ENCODE measurements at regions not wholly inside any gene's neighbourhood (a gene's known extent, or its start where the extent isn't known, plus 50 kb on each side); places are given as distances from the start of the nearest gene placed in this dataset.
"Not testable (repeated sequence)": the region's sequence is repeated elsewhere in the genome, so short reads cannot be mapped to it uniquely, and the experiment has no call there.

- 83% methylated on average over 7 of the region's 7 CpGs for WGBS (ENCODE audit: low lambda C conversion rate, missing lambda C conversion rate)
- H2AFZ ChIP-seq = no peak overlapping the region
- H3K27me3 ChIP-seq = peaks cover 19% of the 10 kb centered on the region
- H3K79me2 ChIP-seq = no peaks in the 10 kb centered on the region
- no peak overlapping the region for H3K4me3 ChIP-seq
- no peaks in the 10 kb centered on the region for H3K4me1 ChIP-seq (ENCODE audit: insufficient read depth)
- no peaks in the 10 kb centered on the region for H3K9me2 ChIP-seq (replicated peaks; ENCODE audit: insufficient read depth)
- H3K4me2 ChIP-seq = no peak overlapping the region
- no peak for DNase-seq (ENCODE audit: low spot score)
- no peak overlapping the region for H3K27ac ChIP-seq
- H3K36me3 ChIP-seq (replicated peaks; ENCODE audit: insufficient read depth, low read depth) = no peaks in the 10 kb centered on the region
- no peaks in the 10 kb centered on the region for H4K20me1 ChIP-seq (ENCODE audit: insufficient read depth, poor library complexity, severe bottlenecking)
- TF ChIP-seq EZH2phosphoT487 (IDR thresholded peaks at IDR 0.05; ENCODE audit: low read depth, severe bottlenecking, unreplicated experiment) (no peak), CTCF (IDR thresholded peaks at IDR 0.05; ENCODE audit: poor library complexity) (no peak), EZH2 (IDR thresholded peaks at IDR 0.05; ENCODE audit: borderline replicate concordance) (no peak)
- no peaks in the 10 kb centered on the region for H3K9me3 ChIP-seq (ENCODE audit: low read depth)
Observed at GRCh38 chr16:22661161-22661647, 150.5 kb downstream of the NPIPB5 start.

DNA sequence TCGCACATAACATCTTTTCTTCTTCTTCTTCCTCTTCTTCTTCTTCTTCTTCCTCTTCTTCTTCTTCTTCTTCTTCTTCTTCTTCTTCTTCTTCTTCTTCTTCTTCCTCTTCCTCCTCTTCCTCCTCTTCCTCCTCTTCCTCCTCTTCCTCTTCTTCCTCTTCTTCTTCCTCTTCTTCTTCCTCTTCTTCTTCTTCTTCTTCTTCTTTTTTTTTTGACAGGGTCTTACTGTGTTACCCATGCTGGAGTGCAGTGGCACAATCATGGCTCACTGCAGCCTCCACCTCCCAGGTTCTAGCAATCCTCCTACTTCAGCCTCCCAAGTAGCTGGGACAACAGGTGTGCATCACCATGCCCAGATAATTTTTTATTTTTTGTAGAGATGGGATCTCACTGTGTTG is 151.0 kb upstream of the HS3ST2 start:
- not testable (repeated sequence) for H3K4me3 ChIP-seq; H3K79me2 ChIP-seq; DNase-seq (ENCODE audit: low spot score); H3K4me2 ChIP-seq; H3K36me3 ChIP-seq (replicated peaks; ENCODE audit: insufficient read depth, low read depth); H3K27ac ChIP-seq; H3K9me2 ChIP-seq (replicated peaks; ENCODE audit: insufficient read depth); H4K20me1 ChIP-seq (ENCODE audit: insufficient read depth, poor library complexity, severe bottlenecking); H3K9me3 ChIP-seq (ENCODE audit: low read depth); H3K4me1 ChIP-seq (ENCODE audit: insufficient read depth); H2AFZ ChIP-seq
- 85% methylated on average over 1 of the region's 1 CpG for WGBS (ENCODE audit: low lambda C conversion rate, missing lambda C conversion rate)
- H3K27me3 ChIP-seq = peaks cover 29% of the 10 kb centered on the region

GRCh38 chr16:22663389-22664064 is 150.4 kb upstream of the HS3ST2 start:
- no peaks in the 10 kb centered on the region for H4K20me1 ChIP-seq (ENCODE audit: insufficient read depth, poor library complexity, severe bottlenecking)
- H3K36me3 ChIP-seq (replicated peaks; ENCODE audit: insufficient read depth, low read depth) = no peaks in the 10 kb centered on the region
- H3K4me2 ChIP-seq = no peak overlapping the region
- no peak overlapping the region for H2AFZ ChIP-seq
- TF ChIP-seq EZH2 (IDR thresholded peaks at IDR 0.05; ENCODE audit: borderline replicate concordance) = no peak
- TF ChIP-seq EZH2phosphoT487 (IDR thresholded peaks at IDR 0.05; ENCODE audit: low read depth, severe bottlenecking, unreplicated experiment) = no peak
- no peak for TF ChIP-seq CTCF (IDR thresholded peaks at IDR 0.05; ENCODE audit: poor library complexity)
- peaks cover 33% of the 10 kb centered on the region for H3K27me3 ChIP-seq
- H3K27ac ChIP-seq = no peak overlapping the region
- H3K4me3 ChIP-seq = no peak overlapping the region
- 83% methylated on average over 6 of the region's 6 CpGs for WGBS (ENCODE audit: low lambda C conversion rate, missing lambda C conversion rate)
- DNase-seq (ENCODE audit: low spot score) = no peak
- H3K4me1 ChIP-seq (ENCODE audit: insufficient read depth) = no peaks in the 10 kb centered on the region
- no peaks in the 10 kb centered on the region for H3K79me2 ChIP-seq
- no peaks in the 10 kb centered on the region for H3K9me3 ChIP-seq (ENCODE audit: low read depth)
- no peaks in the 10 kb centered on the region for H3K9me2 ChIP-seq (replicated peaks; ENCODE audit: insufficient read depth)

DNA sequence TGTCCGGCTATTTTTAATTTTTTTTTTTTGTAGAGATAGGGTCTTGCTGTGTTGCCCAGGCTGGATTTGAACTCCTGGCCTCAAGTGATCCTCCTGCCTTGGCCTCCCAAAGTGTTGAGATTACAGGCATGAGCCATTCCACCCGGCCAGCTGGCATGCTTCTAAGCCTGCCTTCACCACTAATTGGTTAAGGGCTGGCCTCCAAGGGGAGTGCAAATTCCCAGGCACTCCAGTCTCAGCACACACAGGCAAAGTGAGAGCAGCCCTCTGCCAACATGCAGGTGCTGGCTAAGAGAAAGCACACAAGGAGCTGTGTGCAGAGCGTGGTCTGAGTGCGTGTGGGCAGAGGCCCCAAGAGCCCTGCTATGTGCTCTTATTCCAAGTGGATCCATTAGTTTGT is 149.8 kb upstream of the HS3ST2 start:
- no peak overlapping the region for H3K4me3 ChIP-seq
- H3K4me1 ChIP-seq (ENCODE audit: insufficient read depth) = no peaks in the 10 kb centered on the region
- peaks cover 33% of the 10 kb centered on the region for H3K27me3 ChIP-seq
- H3K9me3 ChIP-seq (ENCODE audit: low read depth) = no peaks in the 10 kb centered on the region
- 87% methylated on average over 4 of the region's 4 CpGs for WGBS (ENCODE audit: low lambda C conversion rate, missing lambda C conversion rate)
- H3K79me2 ChIP-seq = no peaks in the 10 kb centered on the region
- no peak overlapping the region for H3K27ac ChIP-seq
- TF ChIP-seq CTCF (IDR thresholded peaks at IDR 0.05; ENCODE audit: poor library complexity) (no peak), EZH2phosphoT487 (IDR thresholded peaks at IDR 0.05; ENCODE audit: low read depth, severe bottlenecking, unreplicated experiment) (no peak), EZH2 (IDR thresholded peaks at IDR 0.05; ENCODE audit: borderline replicate concordance) (no peak)
- H3K9me2 ChIP-seq (replicated peaks; ENCODE audit: insufficient read depth) = no peaks in the 10 kb centered on the region
- DNase-seq (ENCODE audit: low spot score) = no peak
- H4K20me1 ChIP-seq (ENCODE audit: insufficient read depth, poor library complexity, severe bottlenecking) = no peaks in the 10 kb centered on the region
- no peak overlapping the region for H3K4me2 ChIP-seq
- H3K36me3 ChIP-seq (replicated peaks; ENCODE audit: insufficient read depth, low read depth) = no peaks in the 10 kb centered on the region
- no peak overlapping the region for H2AFZ ChIP-seq

Measured in hepatocyte (in vitro differentiated cells).